ENCODE measurements at regions not wholly inside any gene's neighbourhood (a gene's known extent, or its start where the extent isn't known, plus 50 kb on each side); places are given as distances from the start of the nearest gene placed in this dataset.

DNA sequence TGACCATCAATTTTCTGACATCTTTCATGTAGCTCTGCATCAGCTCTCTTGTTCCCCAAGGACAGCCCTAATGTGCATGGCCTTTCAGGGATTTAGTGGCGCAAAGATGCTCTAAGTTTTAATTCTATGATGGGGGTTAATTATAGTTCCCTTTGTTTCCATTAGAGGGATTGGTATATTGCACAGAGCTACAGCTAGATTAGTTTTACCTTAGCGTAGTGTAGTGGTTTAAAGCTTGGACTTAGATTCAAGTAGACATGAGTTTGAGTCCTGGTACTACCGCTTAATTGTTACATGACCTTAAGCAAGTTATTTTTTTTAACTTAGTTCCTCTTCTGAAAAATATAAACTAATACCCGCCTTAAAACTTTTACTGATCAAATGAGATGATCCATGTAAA is 247.8 kb upstream of the KRR1 start:
- TF ChIP-seq POLR2AphosphoS5 (IDR thresholded peaks at IDR 0.05) (no peak), SMC3 (conservative IDR thresholded peaks at IDR 0.05; ENCODE audit: poor library complexity) (no peak), RAD21 (conservative IDR thresholded peaks at IDR 0.05) (no peak), EP300 (conservative IDR thresholded peaks at IDR 0.05; ENCODE audit: poor library complexity, severe bottlenecking) (no peak), EZH2 (IDR thresholded peaks at IDR 0.05; ENCODE audit: borderline replicate concordance, insufficient read depth, low read length, poor library complexity, severe bottlenecking) (no peak), MXI1 (conservative IDR thresholded peaks at IDR 0.05; ENCODE audit: poor library complexity, severe bottlenecking) (no peak), TAF1 (IDR thresholded peaks at IDR 0.05; ENCODE audit: low read depth) (no peak)
- TF ChIP-seq, protein P1, sequence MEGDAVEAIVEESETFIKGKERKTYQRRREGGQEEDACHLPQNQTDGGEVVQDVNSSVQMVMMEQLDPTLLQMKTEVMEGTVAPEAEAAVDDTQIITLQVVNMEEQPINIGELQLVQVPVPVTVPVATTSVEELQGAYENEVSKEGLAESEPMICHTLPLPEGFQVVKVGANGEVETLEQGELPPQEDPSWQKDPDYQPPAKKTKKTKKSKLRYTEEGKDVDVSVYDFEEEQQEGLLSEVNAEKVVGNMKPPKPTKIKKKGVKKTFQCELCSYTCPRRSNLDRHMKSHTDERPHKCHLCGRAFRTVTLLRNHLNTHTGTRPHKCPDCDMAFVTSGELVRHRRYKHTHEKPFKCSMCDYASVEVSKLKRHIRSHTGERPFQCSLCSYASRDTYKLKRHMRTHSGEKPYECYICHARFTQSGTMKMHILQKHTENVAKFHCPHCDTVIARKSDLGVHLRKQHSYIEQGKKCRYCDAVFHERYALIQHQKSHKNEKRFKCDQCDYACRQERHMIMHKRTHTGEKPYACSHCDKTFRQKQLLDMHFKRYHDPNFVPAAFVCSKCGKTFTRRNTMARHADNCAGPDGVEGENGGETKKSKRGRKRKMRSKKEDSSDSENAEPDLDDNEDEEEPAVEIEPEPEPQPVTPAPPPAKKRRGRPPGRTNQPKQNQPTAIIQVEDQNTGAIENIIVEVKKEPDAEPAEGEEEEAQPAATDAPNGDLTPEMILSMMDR (IDR thresholded peaks at IDR 0.05; ENCODE audit: poor library complexity, severe bottlenecking): no peak

All from neural cell (in vitro differentiated cells).